GM19025 (cell line): ENCODE measurements at regions not wholly inside any gene's neighbourhood (a gene's known extent, or its start where the extent isn't known, plus 50 kb on each side); places are given as distances from the start of the nearest gene placed in this dataset.
"Not testable (repeated sequence)": the region's sequence is repeated elsewhere in the genome, so short reads cannot be mapped to it uniquely, and the experiment has no call there.

Source experiments
- ATAC-seq: cut with Tn5 transposase; IDR thresholded peaks from one replicate; pipeline ENCODE4 v1.9.1; 2021; ENCODE audit warnings: mild to moderate bottlenecking, low read depth, moderate library complexity; ENCODE audit not compliant: unreplicated experiment

DNA sequence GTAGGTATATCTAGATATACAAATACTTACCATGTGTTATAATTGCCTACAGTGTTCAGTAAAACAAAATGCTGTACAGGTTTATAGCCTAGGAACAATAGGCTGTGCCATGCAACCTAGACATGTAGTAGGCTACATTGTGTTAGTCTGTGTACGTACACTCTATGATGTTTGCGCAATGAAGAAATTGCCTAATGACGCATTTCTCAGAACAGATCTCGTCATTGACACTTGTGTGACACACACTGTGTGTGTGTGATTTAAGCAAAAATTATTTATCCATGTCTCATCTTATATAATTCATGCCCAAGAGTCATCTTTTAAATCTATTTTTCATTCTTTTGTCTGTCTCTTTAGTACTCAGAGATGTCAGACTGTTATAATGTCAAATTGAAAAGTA lies 1888.8 kb upstream of the PCDH20 start:
- no peak for ATAC-seq

- ATAC-seq: no peak
Measured at GRCh38 chr13:63299866-63300394, 1884.3 kb upstream of the PCDH20 start.

GRCh38 chr13:63297163-63297562 lies 1881.5 kb upstream of the PCDH20 start:
- ATAC-seq: no peak

GRCh38 chr13:63291701-63292100 lies 1876.1 kb upstream of the PCDH20 start:
- ATAC-seq: no peak

DNA sequence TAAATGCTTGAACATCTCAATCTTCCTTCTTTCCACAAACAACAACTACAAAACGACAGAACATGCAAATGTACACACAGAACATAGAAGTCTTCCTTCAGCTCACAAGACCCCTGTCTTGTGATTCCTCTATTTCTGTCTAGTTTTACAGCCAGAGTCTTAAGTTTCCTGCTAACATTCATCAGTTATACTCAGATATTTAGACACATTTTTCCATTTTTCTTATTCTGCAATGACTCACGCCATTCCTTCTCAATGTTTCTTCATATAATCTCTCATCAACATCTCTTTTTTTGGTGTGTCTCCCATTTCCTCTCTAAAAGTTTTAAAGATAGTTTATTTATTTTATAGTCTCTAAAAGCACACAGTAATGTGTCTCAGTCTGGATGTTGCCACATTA lies 1872.9 kb upstream of the PCDH20 start:
- ATAC-seq: no peak

- ATAC-seq: no peak
Measured at GRCh38 chr13:63287926-63288325, 1872.3 kb upstream of the PCDH20 start.

DNA sequence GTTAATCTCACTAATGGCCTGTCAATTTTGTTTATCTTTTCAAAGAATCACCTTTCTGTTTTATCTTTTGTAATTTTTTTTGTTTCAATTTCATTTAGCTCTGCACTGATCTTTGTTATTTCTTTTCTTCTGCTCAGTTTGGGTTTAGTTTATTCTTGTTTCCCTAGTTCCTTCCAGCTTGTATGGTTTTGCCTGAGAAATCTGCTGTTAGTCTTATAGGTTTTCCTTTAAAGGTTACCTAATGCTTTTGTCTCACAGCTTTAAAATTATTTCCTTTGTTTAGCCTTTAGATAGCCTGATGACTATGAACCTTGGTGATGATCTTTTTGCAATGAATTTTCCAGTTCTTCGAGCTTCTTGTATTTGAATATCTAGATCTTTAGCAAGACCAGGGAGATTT lies 1869.8 kb upstream of the PCDH20 start:
- ATAC-seq: no peak

DNA sequence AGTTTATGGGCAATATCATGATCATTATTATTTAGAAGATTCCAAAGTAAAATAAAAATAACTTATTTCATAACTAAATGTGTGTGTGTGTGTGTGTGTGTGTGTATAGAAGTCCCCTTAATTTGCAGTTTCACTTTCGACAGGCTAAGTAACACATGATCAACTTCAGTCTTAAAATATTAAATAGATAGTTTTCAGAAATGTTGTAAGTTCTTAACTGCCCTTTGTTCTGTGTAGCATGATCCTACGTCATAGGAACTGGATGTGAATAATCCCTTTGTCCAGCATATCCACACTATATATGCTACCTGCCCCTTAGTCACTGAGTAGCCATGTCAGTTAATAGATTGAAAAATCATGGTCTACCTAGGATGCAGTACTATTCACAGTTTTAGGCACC lies 1863.5 kb upstream of the PCDH20 start:
- no peak for ATAC-seq

GRCh38 chr13:63274772-63275171 lies 1859.1 kb upstream of the PCDH20 start:
- ATAC-seq: no peak

DNA sequence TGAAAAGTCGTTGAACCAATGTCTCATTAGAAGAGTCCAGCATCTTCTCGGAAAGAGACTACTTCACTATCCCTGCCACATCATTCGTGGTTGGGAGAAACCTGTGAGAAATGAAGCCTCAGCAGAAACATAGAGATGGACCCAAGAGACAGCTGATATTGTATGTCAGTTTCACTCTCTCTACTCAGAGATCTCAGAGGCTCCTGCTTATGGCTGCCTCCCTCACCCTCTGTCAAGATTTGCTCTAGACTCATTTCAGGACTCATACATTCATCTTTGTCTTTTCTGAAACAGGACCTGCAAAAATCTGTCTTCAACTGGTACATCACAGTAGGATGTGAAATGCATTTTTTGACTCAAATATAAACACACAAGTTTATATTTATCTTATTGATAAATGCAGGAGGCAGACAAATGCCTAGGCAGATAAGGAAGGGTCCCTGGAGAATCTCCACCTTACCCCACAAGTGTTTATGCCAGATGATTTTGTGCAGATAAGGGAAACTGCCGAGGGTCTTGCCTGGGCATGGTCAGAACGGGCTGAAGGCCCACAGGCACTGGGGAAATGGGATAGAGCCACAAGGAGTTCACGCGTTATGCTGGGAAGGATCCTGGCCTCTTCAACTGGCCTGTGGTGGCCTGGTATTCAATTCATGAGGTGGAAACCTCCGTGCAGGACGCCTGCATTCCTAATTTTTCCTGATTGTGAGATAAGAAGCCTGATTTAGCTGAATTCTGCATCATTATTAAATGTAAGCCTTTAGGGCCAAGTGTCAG lies 1834.0 kb upstream of the PCDH20 start:
- ATAC-seq: no peak

DNA sequence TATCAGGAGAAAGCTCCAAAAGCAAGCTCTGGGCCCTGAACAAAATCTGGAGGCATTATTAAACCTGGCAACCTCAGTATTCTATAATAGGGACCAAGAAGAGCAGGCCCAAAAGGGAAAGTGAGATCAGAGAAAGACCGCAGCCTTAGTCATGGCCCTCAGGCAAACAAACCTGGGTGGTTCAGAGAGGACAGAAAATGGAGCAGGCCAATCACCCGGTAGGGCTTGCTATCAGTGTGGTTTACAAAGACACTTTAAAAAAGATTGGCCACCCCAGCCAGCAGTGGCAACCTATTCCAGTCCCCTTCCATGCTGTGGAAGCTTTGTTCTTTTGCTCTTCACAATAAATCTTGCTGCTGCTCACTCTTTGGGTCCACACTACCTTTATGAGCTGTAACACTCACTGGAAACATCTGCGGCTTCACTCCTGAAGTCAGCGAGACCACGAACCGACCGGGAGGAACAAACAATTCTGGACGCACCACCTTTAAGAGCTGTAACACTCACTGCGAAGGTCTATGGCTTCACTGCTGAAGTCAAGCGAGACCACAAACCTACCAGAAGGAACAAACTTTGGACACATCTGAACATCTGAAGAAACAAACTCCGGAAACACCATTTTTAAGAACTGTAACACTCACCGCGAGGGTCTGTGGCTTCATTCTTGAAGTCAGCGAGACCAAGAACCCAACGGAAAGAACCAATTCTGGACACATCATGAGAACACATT lies 1821.2 kb upstream of the PCDH20 start:
- ATAC-seq: not testable (repeated sequence)

DNA sequence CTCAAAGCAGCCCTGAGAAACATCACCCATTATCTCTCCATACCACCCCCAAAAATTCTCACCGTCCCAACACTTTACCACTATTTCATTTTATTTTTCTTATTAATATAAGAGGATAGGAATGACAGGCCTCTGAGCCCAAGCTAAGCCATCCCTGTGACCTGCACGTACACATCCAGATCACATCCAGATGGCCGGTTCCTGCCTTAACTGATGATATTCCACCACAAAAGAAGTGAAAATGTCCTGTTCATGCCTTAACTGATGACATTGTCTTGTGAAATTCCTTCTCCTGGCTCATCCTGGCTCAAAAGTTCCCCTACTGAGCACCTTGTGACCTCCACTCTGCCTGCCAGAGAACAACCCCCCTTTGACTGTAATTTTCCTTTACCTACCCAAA lies 1802.9 kb upstream of the PCDH20 start:
- ATAC-seq: not testable (repeated sequence)

GRCh38 chr13:63209330-63210017 lies 1793.8 kb upstream of the PCDH20 start:
- no peak for ATAC-seq

DNA sequence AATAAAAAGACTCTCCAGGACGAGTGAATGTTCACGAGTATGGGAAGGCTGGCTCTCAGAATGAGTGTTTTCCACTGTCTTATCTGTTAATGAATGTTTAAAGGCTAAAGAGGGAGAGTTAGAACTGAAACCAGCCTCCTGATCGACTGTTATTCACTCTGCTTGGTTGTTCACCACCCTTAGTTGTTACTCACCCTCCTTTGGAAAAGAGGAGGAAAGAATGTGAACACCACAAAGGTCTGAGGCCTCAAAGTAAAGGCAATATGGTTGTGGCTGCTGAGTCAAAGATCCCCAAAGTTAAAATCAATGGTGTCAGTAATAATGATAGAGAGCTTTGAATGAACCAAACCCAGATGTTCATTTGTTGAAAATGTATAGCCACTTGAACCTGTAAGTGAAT lies 1793.2 kb upstream of the PCDH20 start:
- ATAC-seq: no peak

DNA sequence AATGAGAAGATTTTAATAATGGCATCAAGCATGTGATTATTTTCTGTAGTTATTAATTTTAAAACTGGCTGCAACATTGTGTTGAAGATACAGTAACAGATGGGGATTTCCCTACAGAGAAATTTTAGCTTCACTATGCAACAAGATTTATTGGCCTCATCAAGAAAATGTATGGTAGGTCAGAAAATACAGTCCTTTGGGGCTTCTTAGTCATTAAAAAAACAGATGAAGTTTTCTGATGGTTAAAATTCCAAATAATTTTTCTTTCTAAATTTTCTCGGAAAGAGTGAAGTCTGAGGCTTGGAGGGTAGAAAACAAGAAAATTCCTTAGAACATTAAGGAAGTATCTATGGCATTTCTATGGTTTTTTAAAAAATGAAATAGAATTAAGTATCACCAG lies 1790.8 kb upstream of the PCDH20 start:
- no peak for ATAC-seq

DNA sequence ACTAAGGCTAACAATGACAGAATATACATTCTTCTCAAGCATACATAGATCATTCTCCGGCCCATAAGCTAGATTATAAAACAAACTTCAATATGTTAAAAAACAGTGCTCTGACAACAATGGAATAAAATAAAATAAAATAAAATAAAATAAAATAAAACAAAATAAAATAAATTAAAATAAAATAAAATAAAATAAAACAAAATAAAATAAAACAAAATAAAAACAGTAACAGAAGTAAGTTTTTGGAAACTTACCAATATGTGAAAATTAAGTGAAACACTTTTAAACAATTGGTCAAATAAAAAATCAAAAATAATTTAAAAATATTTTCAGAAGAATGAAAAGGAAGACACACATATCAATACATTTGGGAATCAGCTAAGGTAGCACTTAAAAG lies 1785.8 kb upstream of the PCDH20 start:
- ATAC-seq: no peak

DNA sequence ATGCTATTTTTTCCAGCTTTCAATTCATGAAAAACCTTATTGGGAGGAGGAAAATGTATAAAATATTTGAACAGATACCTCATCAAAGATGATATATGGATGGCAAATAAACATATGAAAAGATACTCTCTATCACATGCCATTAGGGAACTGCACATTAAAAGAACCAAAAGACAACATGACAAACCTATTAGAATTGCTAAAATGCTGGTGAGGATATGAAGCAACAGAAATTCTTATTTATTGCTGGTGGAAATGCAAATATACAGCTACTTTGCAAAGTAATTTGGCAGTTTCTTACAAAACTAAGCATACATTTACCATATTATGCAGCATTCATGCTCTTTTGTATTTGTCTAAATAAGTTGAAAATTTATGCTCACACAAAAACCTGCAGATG lies 1783.9 kb upstream of the PCDH20 start:
- no peak for ATAC-seq

DNA sequence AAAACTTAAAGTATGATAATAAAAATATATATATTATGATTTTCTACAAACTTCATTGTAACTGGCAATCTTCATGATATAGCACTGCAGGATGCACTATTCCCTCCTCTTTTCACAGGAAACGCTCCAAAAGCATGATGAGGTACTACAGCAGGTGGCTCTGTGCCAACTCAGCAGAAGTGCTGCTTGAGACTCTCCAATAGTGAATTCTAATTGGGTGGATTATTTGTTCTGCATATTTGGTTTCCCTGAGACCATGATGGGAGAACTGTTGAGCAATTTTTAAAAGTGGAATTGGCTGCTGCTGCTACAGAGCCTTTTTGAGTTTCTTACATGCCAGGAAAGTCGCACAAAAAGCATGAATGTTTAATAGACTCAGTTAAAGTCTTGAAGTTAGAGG lies 1782.4 kb upstream of the PCDH20 start:
- ATAC-seq: no peak

GRCh38 chr13:63195726-63196125 lies 1780.1 kb upstream of the PCDH20 start:
- ATAC-seq: no peak

- ATAC-seq: no peak
Measured at GRCh38 chr13:63190742-63191141, 1775.1 kb upstream of the PCDH20 start.

- no peak for ATAC-seq
Measured at GRCh38 chr13:63190219-63190618, 1774.6 kb upstream of the PCDH20 start.
